ENCODE measurements at regions not wholly inside any gene's neighbourhood (a gene's known extent, or its start where the extent isn't known, plus 50 kb on each side); places are given as distances from the start of the nearest gene placed in this dataset.

DNA sequence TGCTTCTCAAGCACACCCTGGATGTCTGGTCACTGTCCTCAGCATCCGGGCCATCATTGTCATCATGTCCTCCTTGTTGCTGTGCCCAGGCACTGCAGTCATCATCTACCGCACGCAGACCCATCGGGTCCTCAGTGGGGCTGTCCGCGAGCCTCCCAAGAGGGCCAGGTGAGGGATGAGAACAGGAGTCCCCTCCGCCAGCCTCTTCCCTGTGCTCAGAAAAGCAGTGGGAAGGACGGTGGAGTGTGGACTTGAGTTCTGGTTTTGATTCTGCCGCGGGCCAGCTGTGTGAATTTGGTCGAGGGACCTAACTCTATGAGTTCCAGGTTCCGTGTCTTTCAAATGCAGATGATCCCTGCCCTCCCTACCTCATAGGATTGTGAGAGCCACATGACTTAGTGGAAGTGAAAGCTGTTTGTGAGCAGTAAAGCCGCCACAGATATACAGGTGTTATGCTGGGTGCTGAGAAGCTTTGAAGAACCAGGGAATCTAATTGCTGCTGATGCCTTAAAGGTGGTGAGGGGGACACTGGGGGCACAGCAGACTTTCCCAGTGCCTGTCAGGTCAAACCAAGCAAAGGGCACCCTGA lies 122.9 kb upstream of the RAP1B start:
- Histone ChIP-seq H3K9me3 (ENCODE audit: control insufficient read depth, low read length) (no peaks in the 10 kb centered on the region), H3K4me1 (ENCODE audit: control insufficient read depth, insufficient read depth, low read length, poor library complexity, severe bottlenecking) (no peaks in the 10 kb centered on the region), H3K4me3 (ENCODE audit: extremely low read depth, insufficient read depth, low read length, poor library complexity, severe bottlenecking) (no peak overlapping the region), H3K27ac (ENCODE audit: low read depth, low read length, severe bottlenecking) (no peak overlapping the region), H3K36me3 (ENCODE audit: control insufficient read depth, insufficient read depth, low read length) (no peaks in the 10 kb centered on the region)
- 93 to 100% methylated on average over 7 to 8 of the region's 13 CpGs for WGBS, 2 experiments (ENCODE audit: insufficient coverage in 2 of 2)

DNA sequence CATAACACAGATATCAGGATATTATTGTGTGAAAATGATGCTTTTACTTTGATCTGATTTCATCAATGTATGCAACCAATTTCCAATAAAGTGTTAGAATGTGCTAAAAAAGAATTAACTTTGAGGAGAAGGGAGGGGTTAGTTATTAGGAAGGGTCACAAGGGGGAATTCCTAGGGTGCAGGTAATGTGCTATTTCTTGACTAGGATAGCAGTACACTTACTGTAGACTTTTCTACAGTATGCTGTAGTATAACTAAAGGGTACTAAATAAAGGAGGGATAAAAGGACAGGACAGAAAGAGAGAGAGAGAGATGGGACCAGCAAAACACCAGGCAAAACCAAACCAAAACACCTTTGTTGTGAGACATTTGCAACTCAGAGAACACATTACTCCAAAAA lies 121.4 kb upstream of the RAP1B start:
- H3K4me1 ChIP-seq (ENCODE audit: control insufficient read depth, insufficient read depth, low read length, poor library complexity, severe bottlenecking), result no peaks in the 10 kb centered on the region
- no peaks in the 10 kb centered on the region for H3K9me3 ChIP-seq (ENCODE audit: control insufficient read depth, low read length)
- no peaks in the 10 kb centered on the region for H3K36me3 ChIP-seq (ENCODE audit: control insufficient read depth, insufficient read depth, low read length)
- no peak overlapping the region for H3K27ac ChIP-seq (ENCODE audit: low read depth, low read length, severe bottlenecking)
- H3K4me3 ChIP-seq (ENCODE audit: extremely low read depth, insufficient read depth, low read length, poor library complexity, severe bottlenecking), result no peak overlapping the region

DNA sequence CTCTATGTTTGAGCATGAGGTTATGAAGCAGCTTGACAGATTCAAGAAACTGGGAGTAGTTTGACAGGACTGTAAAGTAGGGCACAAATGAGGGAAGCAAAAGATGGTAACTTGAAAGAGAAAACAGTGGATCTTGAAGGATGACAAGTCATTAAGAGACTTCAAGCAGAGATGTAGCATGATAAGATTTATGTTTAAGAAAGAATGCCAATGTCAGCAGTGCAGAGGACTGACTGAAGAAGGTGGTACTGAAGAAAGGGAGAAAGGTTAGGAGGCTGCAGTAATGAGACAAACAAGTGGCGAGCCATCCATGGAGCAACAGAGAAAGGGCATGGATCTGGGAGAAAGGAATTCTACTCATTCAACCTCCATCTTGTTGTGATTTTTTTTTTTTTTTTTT lies 120.2 kb upstream of the RAP1B start:
- Histone ChIP-seq H3K4me1 (ENCODE audit: control insufficient read depth, insufficient read depth, low read length, poor library complexity, severe bottlenecking) (no peaks in the 10 kb centered on the region), H3K9me3 (ENCODE audit: control insufficient read depth, low read length) (no peaks in the 10 kb centered on the region), H3K36me3 (ENCODE audit: control insufficient read depth, insufficient read depth, low read length) (no peaks in the 10 kb centered on the region), H3K27ac (ENCODE audit: low read depth, low read length, severe bottlenecking) (no peak overlapping the region), H3K4me3 (ENCODE audit: extremely low read depth, insufficient read depth, low read length, poor library complexity, severe bottlenecking) (no peak overlapping the region)
- WGBS, 2 experiments (ENCODE audit: insufficient coverage in 2 of 2), result 100% methylated on average over 1 of the region's 1 CpG; no CpG with 5 or more reads in 1 of the 2 experiments

DNA sequence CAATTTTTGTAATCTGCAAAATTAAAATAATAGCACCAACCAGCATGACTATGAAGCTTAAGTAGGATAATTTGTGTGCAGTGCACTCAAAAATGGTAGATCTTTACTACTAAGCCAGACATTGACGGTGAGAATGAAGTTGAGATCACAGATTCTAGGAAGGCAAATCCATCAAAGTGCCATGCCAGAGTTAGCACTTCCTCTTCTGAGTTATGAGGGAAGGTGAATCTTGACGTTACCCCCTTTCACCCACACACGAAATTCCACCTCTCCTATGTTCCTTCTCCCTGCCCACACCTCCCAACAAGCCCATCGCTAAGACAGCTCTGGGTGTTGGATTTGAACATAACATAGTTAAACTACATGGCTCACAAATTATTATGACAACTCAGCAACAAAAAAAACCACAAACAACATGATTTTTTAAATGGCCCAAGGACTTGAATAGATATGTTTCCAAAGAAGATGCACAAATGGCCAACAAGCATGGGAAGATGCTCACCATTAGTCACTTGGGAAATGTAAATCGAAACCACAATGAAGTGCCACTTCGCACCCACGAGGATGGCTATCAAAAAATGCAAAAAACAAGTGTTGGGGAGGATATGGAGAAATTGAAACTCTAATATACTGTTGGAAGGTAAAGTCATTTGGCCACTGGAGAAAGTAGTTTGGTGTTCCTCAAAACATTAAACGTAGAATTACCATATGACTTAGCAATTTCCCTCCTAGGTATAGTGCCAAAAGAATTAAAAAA lies 119.3 kb upstream of the RAP1B start:
- Histone ChIP-seq H3K4me1 (ENCODE audit: control insufficient read depth, insufficient read depth, low read length, poor library complexity, severe bottlenecking) (no peaks in the 10 kb centered on the region), H3K4me3 (ENCODE audit: extremely low read depth, insufficient read depth, low read length, poor library complexity, severe bottlenecking) (no peak overlapping the region), H3K27ac (ENCODE audit: low read depth, low read length, severe bottlenecking) (no peak overlapping the region), H3K9me3 (ENCODE audit: control insufficient read depth, low read length) (no peaks in the 10 kb centered on the region), H3K36me3 (ENCODE audit: control insufficient read depth, insufficient read depth, low read length) (no peaks in the 10 kb centered on the region)
- WGBS, 2 experiments (ENCODE audit: insufficient coverage in 2 of 2), result 88 to 100% methylated on average over 4 to 6 of the region's 8 CpGs

DNA sequence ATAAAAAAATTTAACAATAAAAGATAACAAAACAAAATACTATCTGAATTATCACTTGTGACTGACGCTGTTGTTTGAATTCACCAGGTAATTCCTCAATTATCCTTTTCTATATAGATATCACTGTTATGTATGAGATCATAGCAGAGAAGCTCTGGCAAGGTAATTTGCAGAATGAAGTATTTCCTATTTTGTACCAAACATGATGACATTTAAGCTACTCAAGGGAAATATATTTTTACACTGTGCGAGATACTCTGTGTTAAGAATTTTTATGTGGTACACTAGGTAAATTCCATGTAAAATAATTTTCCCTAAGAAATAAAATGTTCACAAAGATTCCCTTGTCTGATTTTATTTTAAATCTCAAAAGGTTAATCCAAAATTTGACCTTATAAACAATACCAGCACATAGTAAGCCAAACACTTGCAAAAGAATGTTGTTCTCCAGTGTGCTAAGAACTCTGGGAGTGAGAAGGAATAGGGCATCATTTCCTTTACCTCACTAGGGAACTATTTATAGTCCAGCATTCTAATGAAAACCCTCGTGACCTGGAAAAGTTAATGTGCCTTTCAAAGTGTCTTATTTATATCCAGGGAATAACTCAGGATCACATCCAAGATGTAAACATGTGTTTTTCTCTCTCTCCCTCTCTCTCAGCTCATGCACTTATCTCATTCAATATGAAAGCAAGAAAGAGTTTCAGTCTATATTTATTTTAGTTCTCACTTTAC lies 115.2 kb upstream of the RAP1B start:
- Histone ChIP-seq H3K4me3 (ENCODE audit: extremely low read depth, insufficient read depth, low read length, poor library complexity, severe bottlenecking) (no peak overlapping the region), H3K36me3 (ENCODE audit: control insufficient read depth, insufficient read depth, low read length) (no peaks in the 10 kb centered on the region), H3K27ac (ENCODE audit: low read depth, low read length, severe bottlenecking) (no peak overlapping the region), H3K4me1 (ENCODE audit: control insufficient read depth, insufficient read depth, low read length, poor library complexity, severe bottlenecking) (no peaks in the 10 kb centered on the region), H3K9me3 (ENCODE audit: control insufficient read depth, low read length) (no peaks in the 10 kb centered on the region)
- no CpG with 5 or more reads among the region's 3 CpGs for WGBS, 2 experiments (ENCODE audit: insufficient coverage in 2 of 2)

GRCh38 chr12:68497107-68497506 lies 113.6 kb upstream of the RAP1B start:
- no peaks in the 10 kb centered on the region for H3K4me1 ChIP-seq (ENCODE audit: control insufficient read depth, insufficient read depth, low read length, poor library complexity, severe bottlenecking)
- no peaks in the 10 kb centered on the region for H3K36me3 ChIP-seq (ENCODE audit: control insufficient read depth, insufficient read depth, low read length)
- WGBS, 2 experiments (ENCODE audit: insufficient coverage in 2 of 2), result 100% methylated on average over 1 of the region's 4 CpGs; no CpG with 5 or more reads in 1 of the 2 experiments
- no peaks in the 10 kb centered on the region for H3K9me3 ChIP-seq (ENCODE audit: control insufficient read depth, low read length)
- no peak overlapping the region for H3K4me3 ChIP-seq (ENCODE audit: extremely low read depth, insufficient read depth, low read length, poor library complexity, severe bottlenecking)
- no peak overlapping the region for H3K27ac ChIP-seq (ENCODE audit: low read depth, low read length, severe bottlenecking)

GRCh38 chr12:68497702-68498101 lies 113.0 kb upstream of the RAP1B start:
- no peaks in the 10 kb centered on the region for H3K9me3 ChIP-seq (ENCODE audit: control insufficient read depth, low read length)
- no peaks in the 10 kb centered on the region for H3K36me3 ChIP-seq (ENCODE audit: control insufficient read depth, insufficient read depth, low read length)
- H3K4me3 ChIP-seq (ENCODE audit: extremely low read depth, insufficient read depth, low read length, poor library complexity, severe bottlenecking), result no peak overlapping the region
- WGBS, 2 experiments (ENCODE audit: insufficient coverage in 2 of 2), result 78 to 92% methylated on average over 3 of the region's 3 CpGs
- H3K4me1 ChIP-seq (ENCODE audit: control insufficient read depth, insufficient read depth, low read length, poor library complexity, severe bottlenecking), result no peaks in the 10 kb centered on the region
- peak overlapping the region; percentile 17 for H3K27ac ChIP-seq (ENCODE audit: low read depth, low read length, severe bottlenecking)

DNA sequence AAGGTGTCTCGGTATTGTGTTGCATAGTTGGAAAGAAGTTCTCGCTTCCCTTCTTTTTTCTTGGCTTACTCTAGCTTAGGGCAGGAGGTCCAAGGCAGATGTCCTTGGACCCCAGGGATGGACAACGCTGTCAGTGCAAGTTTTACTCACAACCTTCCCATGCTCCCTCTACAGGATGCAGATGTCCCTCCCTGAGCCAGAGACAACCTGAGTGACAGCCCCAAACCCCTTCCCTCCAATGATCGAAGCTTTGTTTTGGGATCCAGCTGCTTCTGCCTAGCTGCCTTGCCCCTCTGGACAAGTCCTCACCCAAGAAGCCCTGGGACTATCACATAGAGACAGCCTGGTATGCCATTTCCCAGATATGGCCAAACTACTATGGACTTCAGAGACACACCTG lies 112.0 kb upstream of the RAP1B start:
- Histone ChIP-seq H3K4me3 (ENCODE audit: extremely low read depth, insufficient read depth, low read length, poor library complexity, severe bottlenecking) (no peak overlapping the region), H3K36me3 (ENCODE audit: control insufficient read depth, insufficient read depth, low read length) (no peaks in the 10 kb centered on the region), H3K27ac (ENCODE audit: low read depth, low read length, severe bottlenecking) (no peak overlapping the region), H3K4me1 (ENCODE audit: control insufficient read depth, insufficient read depth, low read length, poor library complexity, severe bottlenecking) (no peaks in the 10 kb centered on the region), H3K9me3 (ENCODE audit: control insufficient read depth, low read length) (no peaks in the 10 kb centered on the region)
- WGBS, 2 experiments (ENCODE audit: insufficient coverage in 2 of 2), result 89 to 100% methylated on average over 2 to 3 of the region's 4 CpGs

GRCh38 chr12:68499616-68500015 lies 111.1 kb upstream of the RAP1B start:
- Histone ChIP-seq H3K9me3 (ENCODE audit: control insufficient read depth, low read length) (no peaks in the 10 kb centered on the region), H3K36me3 (ENCODE audit: control insufficient read depth, insufficient read depth, low read length) (no peaks in the 10 kb centered on the region), H3K27ac (ENCODE audit: low read depth, low read length, severe bottlenecking) (no peak overlapping the region), H3K4me3 (ENCODE audit: extremely low read depth, insufficient read depth, low read length, poor library complexity, severe bottlenecking) (no peak overlapping the region), H3K4me1 (ENCODE audit: control insufficient read depth, insufficient read depth, low read length, poor library complexity, severe bottlenecking) (no peaks in the 10 kb centered on the region)
- WGBS, 2 experiments (ENCODE audit: insufficient coverage in 2 of 2), result no CpG with 5 or more reads among the region's 1 CpG

DNA sequence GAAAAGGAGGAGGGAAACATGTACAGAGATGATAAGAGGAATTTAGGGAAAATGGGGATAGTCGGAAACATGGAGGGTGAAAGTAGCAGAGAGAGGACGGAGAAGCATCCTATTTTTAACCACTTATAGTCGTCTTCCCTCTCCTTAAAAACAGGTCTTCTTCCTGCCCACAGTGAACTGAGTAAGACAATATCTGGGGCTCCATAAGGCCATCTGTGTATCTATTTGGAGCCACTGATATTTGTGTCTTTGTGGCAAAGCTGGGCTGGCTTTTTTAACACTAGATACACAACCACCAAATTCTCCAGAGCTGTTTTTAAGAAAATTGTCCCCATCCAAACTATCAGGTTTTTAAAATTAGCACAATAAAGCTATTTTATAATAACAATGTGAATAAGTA lies 109.5 kb upstream of the RAP1B start:
- Histone ChIP-seq H3K36me3 (ENCODE audit: control insufficient read depth, insufficient read depth, low read length) (no peaks in the 10 kb centered on the region), H3K4me1 (ENCODE audit: control insufficient read depth, insufficient read depth, low read length, poor library complexity, severe bottlenecking) (no peaks in the 10 kb centered on the region), H3K4me3 (ENCODE audit: extremely low read depth, insufficient read depth, low read length, poor library complexity, severe bottlenecking) (no peak overlapping the region), H3K27ac (ENCODE audit: low read depth, low read length, severe bottlenecking) (no peak overlapping the region), H3K9me3 (ENCODE audit: control insufficient read depth, low read length) (no peaks in the 10 kb centered on the region)
- WGBS, 2 experiments (ENCODE audit: insufficient coverage in 2 of 2), result no CpG with 5 or more reads among the region's 3 CpGs

- no peaks in the 10 kb centered on the region for H3K9me3 ChIP-seq (ENCODE audit: control insufficient read depth, low read length)
- no peak overlapping the region for H3K4me3 ChIP-seq (ENCODE audit: extremely low read depth, insufficient read depth, low read length, poor library complexity, severe bottlenecking)
- H3K36me3 ChIP-seq (ENCODE audit: control insufficient read depth, insufficient read depth, low read length), result no peaks in the 10 kb centered on the region
- no peak overlapping the region for H3K27ac ChIP-seq (ENCODE audit: low read depth, low read length, severe bottlenecking)
- WGBS, 2 experiments (ENCODE audit: insufficient coverage in 2 of 2), result no CpG with 5 or more reads among the region's 1 CpG
- no peaks in the 10 kb centered on the region for H3K4me1 ChIP-seq (ENCODE audit: control insufficient read depth, insufficient read depth, low read length, poor library complexity, severe bottlenecking)
These were observed 104.7 kb upstream of the RAP1B start for GRCh38 chr12:68505970-68506369.
